ENCODE measurements at regions not wholly inside any gene's neighbourhood (a gene's known extent, or its start where the extent isn't known, plus 50 kb on each side); places are given as distances from the start of the nearest gene placed in this dataset.
A peak's percentile ranks its signal among the peaks of the same experiment; 100 is the strongest.
"Not testable (repeated sequence)": the region's sequence is repeated elsewhere in the genome, so short reads cannot be mapped to it uniquely, and the experiment has no call there.

- ATAC-seq: no peak
- Mint-ChIP-seq H3K36me3 (no peaks in the 10 kb centered on the region), H3K27ac (no peak overlapping the region), H3K4me1 (no peaks in the 10 kb centered on the region), H3K27me3 (peaks cover 5% of the 10 kb centered on the region), H3K9me3 (ENCODE audit: low read depth) (no peaks in the 10 kb centered on the region), H3K4me3 (no peak overlapping the region)
- no peak for DNase-seq
- CTCF ChIA-PET: no interaction called here
Observed at GRCh38 chr10:31188792-31189406, 130.1 kb upstream of the ZEB1 start.

- Mint-ChIP-seq H3K36me3 (no peaks in the 10 kb centered on the region), H3K4me3 (no peak overlapping the region), H3K27me3 (no peaks in the 10 kb centered on the region), H3K27ac (no peak overlapping the region), H3K4me1 (no peaks in the 10 kb centered on the region), H3K9me3 (ENCODE audit: low read depth) (no peaks in the 10 kb centered on the region)
- ATAC-seq: no peak
- CTCF ChIA-PET: no interaction called here
- no peak for DNase-seq
Observed at GRCh38 chr10:31190488-31190887, 128.5 kb upstream of the ZEB1 start.

GRCh38 chr10:31192475-31192874 is 126.5 kb upstream of the ZEB1 start:
- CTCF ChIA-PET: no interaction called here
- Mint-ChIP-seq H3K36me3 (no peaks in the 10 kb centered on the region), H3K27me3 (no peaks in the 10 kb centered on the region), H3K9me3 (ENCODE audit: low read depth) (no peaks in the 10 kb centered on the region), H3K27ac (no peak overlapping the region), H3K4me3 (no peak overlapping the region), H3K4me1 (no peaks in the 10 kb centered on the region)
- DNase-seq: no peak
- no peak for ATAC-seq

GRCh38 chr10:31194986-31195385 is 124.0 kb upstream of the ZEB1 start:
- no peaks in the 10 kb centered on the region for H3K27me3 Mint-ChIP-seq
- ATAC-seq (no peak), DNase-seq (no peak)
- no peaks in the 10 kb centered on the region for H3K9me3 Mint-ChIP-seq (ENCODE audit: low read depth)
- H3K4me1 Mint-ChIP-seq: no peaks in the 10 kb centered on the region
- CTCF ChIA-PET: no interaction called here
- H3K4me3 Mint-ChIP-seq: no peak overlapping the region
- no peak overlapping the region for H3K27ac Mint-ChIP-seq
- H3K36me3 Mint-ChIP-seq: no peaks in the 10 kb centered on the region

GRCh38 chr10:31197886-31198285 is 121.1 kb upstream of the ZEB1 start:
- no peak overlapping the region for H3K27ac Mint-ChIP-seq
- CTCF ChIA-PET: no interaction called here
- no peak for DNase-seq
- no peak overlapping the region for H3K4me3 Mint-ChIP-seq
- H3K27me3 Mint-ChIP-seq: no peaks in the 10 kb centered on the region
- H3K4me1 Mint-ChIP-seq: no peaks in the 10 kb centered on the region
- ATAC-seq: no peak
- H3K36me3 Mint-ChIP-seq: no peaks in the 10 kb centered on the region
- no peaks in the 10 kb centered on the region for H3K9me3 Mint-ChIP-seq (ENCODE audit: low read depth)

- H3K9me3 Mint-ChIP-seq (ENCODE audit: low read depth): no peaks in the 10 kb centered on the region
- no peaks in the 10 kb centered on the region for H3K36me3 Mint-ChIP-seq
- no peak overlapping the region for H3K4me3 Mint-ChIP-seq
- ATAC-seq (no peak), DNase-seq (no peak)
- no peaks in the 10 kb centered on the region for H3K4me1 Mint-ChIP-seq
- no peak overlapping the region for H3K27ac Mint-ChIP-seq
- no peaks in the 10 kb centered on the region for H3K27me3 Mint-ChIP-seq
- CTCF ChIA-PET: no interaction called here
Observed at GRCh38 chr10:31204090-31204489, 114.9 kb upstream of the ZEB1 start.

GRCh38 chr10:31207636-31208035 is 111.4 kb upstream of the ZEB1 start:
- Mint-ChIP-seq H3K4me1 (no peaks in the 10 kb centered on the region), H3K9me3 (ENCODE audit: low read depth) (no peaks in the 10 kb centered on the region), H3K27ac (no peak overlapping the region), H3K36me3 (no peaks in the 10 kb centered on the region), H3K27me3 (no peaks in the 10 kb centered on the region), H3K4me3 (no peak overlapping the region)
- DNase-seq: no peak
- no peak for ATAC-seq
- CTCF ChIA-PET: interaction anchor here (1.2 kb wide), 1 partner anchor 124 kb away, joined by 3 read pairs; no protein-coding TSS in a partner anchor

GRCh38 chr10:31209478-31209877 is 109.5 kb upstream of the ZEB1 start:
- Mint-ChIP-seq H3K4me3 (no peak overlapping the region), H3K9me3 (ENCODE audit: low read depth) (no peaks in the 10 kb centered on the region), H3K4me1 (no peaks in the 10 kb centered on the region), H3K36me3 (no peaks in the 10 kb centered on the region), H3K27me3 (no peaks in the 10 kb centered on the region), H3K27ac (no peak overlapping the region)
- ATAC-seq (no peak), DNase-seq (no peak)
- CTCF ChIA-PET: no interaction called here

- DNase-seq: no peak
Observed at GRCh38 chr10:31210190-31210589, 108.8 kb upstream of the ZEB1 start.

GRCh38 chr10:31213959-31214358 is 105.1 kb upstream of the ZEB1 start:
- Mint-ChIP-seq H3K4me3 (no peak overlapping the region), H3K9me3 (ENCODE audit: low read depth) (no peaks in the 10 kb centered on the region), H3K27ac (no peak overlapping the region), H3K27me3 (no peaks in the 10 kb centered on the region), H3K36me3 (no peaks in the 10 kb centered on the region), H3K4me1 (no peaks in the 10 kb centered on the region)
- no peak for DNase-seq
- no peak for ATAC-seq
- CTCF ChIA-PET: no interaction called here

More at GRCh38 chr10:31210190-31210589, 108.8 kb upstream of the ZEB1 start:
- ATAC-seq: no peak
- H3K27me3 Mint-ChIP-seq: no peaks in the 10 kb centered on the region
- no peaks in the 10 kb centered on the region for H3K36me3 Mint-ChIP-seq
- H3K4me1 Mint-ChIP-seq: no peaks in the 10 kb centered on the region
- CTCF ChIA-PET: no interaction called here
- H3K9me3 Mint-ChIP-seq (ENCODE audit: low read depth): no peaks in the 10 kb centered on the region
- H3K27ac Mint-ChIP-seq: no peak overlapping the region
- H3K4me3 Mint-ChIP-seq: no peak overlapping the region

- Mint-ChIP-seq H3K9me3 (ENCODE audit: low read depth) (no peaks in the 10 kb centered on the region), H3K4me1 (no peaks in the 10 kb centered on the region), H3K36me3 (no peaks in the 10 kb centered on the region), H3K4me3 (no peak overlapping the region), H3K27me3 (no peaks in the 10 kb centered on the region), H3K27ac (no peak overlapping the region)
- no peak for DNase-seq
- ATAC-seq: no peak
- CTCF ChIA-PET: no interaction called here
Observed at GRCh38 chr10:31215052-31215451, 104.0 kb upstream of the ZEB1 start.

- CTCF ChIA-PET: no interaction called here
- Mint-ChIP-seq H3K9me3 (ENCODE audit: low read depth) (no peaks in the 10 kb centered on the region), H3K4me3 (no peak overlapping the region), H3K36me3 (no peaks in the 10 kb centered on the region), H3K4me1 (no peaks in the 10 kb centered on the region), H3K27ac (no peak overlapping the region), H3K27me3 (peaks cover 6% of the 10 kb centered on the region)
- DNase-seq (no peak), ATAC-seq (no peak)
Observed at GRCh38 chr10:31219306-31219705, 99.7 kb upstream of the ZEB1 start.

- CTCF ChIA-PET, H3K4me3 Mint-ChIP-seq, DNase-seq, H3K4me1 Mint-ChIP-seq, H3K27ac Mint-ChIP-seq, H3K36me3 Mint-ChIP-seq, ATAC-seq: not testable (repeated sequence)
- peaks cover 17% of the 10 kb centered on the region for H3K27me3 Mint-ChIP-seq
- peaks cover 12% of the 10 kb centered on the region for H3K9me3 Mint-ChIP-seq (ENCODE audit: low read depth)
Observed at GRCh38 chr10:31228780-31229179, 90.2 kb upstream of the ZEB1 start.

GRCh38 chr10:31239961-31240360 is 79.1 kb upstream of the ZEB1 start:
- Mint-ChIP-seq H3K27me3 (peaks cover 16% of the 10 kb centered on the region), H3K4me1 (peaks cover 12% of the 10 kb centered on the region), H3K27ac (no peak overlapping the region), H3K4me3 (no peak overlapping the region), H3K36me3 (no peaks in the 10 kb centered on the region), H3K9me3 (ENCODE audit: low read depth) (no peaks in the 10 kb centered on the region)
- CTCF ChIA-PET: no interaction called here
- ATAC-seq (no peak), DNase-seq (no peak)

- Mint-ChIP-seq H3K27ac (peak overlapping the region; percentile 15), H3K27me3 (peaks cover 16% of the 10 kb centered on the region), H3K4me3 (no peak overlapping the region), H3K4me1 (peaks cover 12% of the 10 kb centered on the region), H3K36me3 (peaks cover 1% of the 10 kb centered on the region), H3K9me3 (ENCODE audit: low read depth) (peaks cover under 1% of the 10 kb centered on the region)
- ATAC-seq (peak; percentile 81), DNase-seq (peak; percentile 67)
- CTCF ChIA-PET: no interaction called here
Observed at GRCh38 chr10:31242902-31243301, 76.1 kb upstream of the ZEB1 start.

Data from activated CD8-positive, alpha-beta memory T cell treated with anti-CD3 and anti-CD28 coated beads, Interleukin-2, amount 10 ng/mL, durations not matched to agents 7 days and 5 days (primary cell).